GM19463 (cell line): ENCODE measurements at regions not wholly inside any gene's neighbourhood (a gene's known extent, or its start where the extent isn't known, plus 50 kb on each side); places are given as distances from the start of the nearest gene placed in this dataset.

Experiments
- ATAC-seq: cut with Tn5 transposase; IDR thresholded peaks from one replicate; pipeline ENCODE4 v1.9.1; 2021; ENCODE audit warnings: mild to moderate bottlenecking, moderate library complexity; ENCODE audit not compliant: unreplicated experiment

DNA sequence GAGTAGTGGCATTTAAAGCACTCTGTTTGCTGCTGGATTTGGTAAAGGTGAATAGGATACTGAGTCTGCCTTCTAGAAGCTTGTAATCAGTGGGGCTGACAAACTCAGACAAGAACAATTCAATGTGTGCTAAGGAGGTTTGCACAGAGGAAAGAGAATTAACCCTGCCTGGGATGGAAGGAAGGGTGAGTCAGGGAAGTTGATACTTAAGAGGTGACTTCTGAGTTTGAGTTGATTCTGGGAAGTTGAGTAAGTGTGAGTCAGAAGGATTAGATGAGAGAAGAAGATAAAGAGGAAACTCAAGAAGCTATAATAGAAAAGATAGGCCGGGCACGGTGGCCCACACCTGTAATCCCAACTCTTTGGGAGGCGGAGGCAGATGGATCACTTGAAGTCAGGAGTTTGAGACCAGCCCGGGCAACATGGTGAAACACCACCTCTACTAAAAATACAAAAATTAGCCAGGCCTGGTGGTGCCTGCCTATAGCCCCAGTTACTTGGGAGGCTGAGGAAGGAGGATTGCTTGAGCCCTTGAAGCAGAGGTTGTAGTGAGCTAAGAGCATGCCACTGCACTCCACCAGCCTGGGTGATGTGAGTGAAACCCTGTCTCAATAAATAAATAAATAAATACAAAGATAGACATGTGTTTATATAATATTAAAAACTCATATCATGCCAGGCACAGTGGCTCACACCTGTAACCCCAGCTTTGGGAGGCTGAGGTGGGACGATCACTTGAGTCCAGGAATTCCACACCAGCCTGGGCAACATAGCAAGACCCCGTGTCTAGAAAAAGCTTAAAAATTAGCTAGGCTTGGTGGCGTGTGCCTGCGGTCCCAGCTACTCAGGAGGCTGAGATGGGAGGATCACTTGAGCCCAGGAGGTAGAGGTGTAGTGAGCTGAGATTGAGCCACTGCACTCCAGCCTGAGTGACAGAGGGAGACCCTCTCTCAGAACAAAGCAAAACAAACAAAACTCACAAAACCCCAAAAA, 126.8 kb upstream of the CPM start:
- ATAC-seq, result no peak

- ATAC-seq, result no peak
Observed at GRCh38 chr12:69061574-69061973, 128.6 kb upstream of the CPM start.

GRCh38 chr12:69062621-69063237, 129.8 kb upstream of the CPM start:
- no peak for ATAC-seq

DNA sequence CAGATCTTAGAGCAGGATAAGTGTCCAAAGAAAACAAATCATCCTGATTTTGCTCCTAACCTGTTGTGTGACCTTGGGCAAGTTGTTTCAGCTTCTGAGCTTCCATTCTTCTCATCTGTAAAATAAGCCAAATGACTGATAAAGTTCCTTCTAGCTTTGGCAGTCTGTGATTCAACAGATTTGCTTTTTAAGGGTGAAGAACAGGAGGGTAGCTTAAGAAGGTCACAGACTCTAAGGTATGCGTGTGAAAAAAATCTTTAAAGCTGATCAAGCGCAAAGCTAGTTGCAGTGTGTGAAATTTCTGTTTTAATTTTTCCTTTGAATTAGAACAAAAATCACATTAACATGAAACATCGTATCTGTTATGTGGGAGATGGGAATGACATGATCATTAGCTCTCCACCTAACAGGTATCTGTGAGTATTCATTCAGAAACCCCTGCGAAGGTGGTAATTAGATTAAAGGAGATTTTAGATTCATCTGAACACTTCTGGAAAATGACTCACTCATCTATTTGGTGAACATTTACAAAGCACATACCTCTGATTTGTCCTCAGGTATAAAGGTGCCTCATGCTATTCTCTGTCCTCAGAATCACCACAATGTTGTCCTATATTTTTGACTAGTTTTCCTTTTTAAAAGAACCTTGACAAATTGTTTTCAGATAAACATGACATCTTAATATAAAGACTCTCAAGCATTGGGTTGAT, 131.9 kb upstream of the CPM start:
- no peak for ATAC-seq

- ATAC-seq, result no peak
Observed at GRCh38 chr12:69065775-69066174, 132.8 kb upstream of the CPM start.

GRCh38 chr12:69066492-69067373, 133.8 kb upstream of the CPM start:
- ATAC-seq, result no peak

GRCh38 chr12:69067713-69068112, 134.7 kb upstream of the CPM start:
- no peak for ATAC-seq

DNA sequence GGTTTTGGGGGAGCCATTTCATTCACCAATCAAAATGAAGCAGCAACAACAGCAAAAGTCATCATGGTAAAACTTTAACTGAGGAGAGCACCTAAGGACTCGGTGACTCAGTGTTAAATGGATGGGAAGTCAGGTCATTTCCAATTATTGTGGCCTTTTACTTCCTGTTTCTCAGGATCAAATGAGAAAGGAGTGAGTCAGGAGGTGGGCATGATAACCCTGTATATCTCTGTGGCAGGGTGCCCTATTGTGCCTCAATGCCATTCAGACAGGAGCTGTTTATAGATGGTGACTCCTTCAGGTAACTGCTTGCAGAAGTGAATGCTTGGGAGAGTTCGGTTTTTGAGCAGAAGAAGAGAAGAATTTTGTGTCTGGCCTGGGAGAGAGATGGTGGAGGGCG, 135.5 kb upstream of the CPM start:
- ATAC-seq, result peak; percentile 52

DNA sequence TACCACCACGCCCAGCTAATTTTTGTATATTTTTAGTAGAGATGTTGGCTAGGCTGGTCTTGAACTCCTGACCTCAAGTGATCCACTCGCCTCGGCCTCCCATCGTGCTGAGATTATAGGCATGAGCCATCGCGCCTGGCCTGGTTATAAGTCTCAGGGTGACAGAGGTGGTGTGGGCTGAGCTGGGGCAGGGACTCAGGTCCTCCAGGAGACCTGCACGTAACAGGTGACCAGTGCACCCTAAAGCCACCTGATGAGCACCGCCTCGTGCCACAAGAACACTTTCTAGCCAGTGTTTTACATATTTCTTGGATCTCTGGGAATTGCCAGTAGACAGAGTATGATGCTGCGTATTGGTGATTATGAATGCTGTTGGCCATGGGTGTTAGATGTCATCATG, 136.5 kb upstream of the CPM start:
- no peak for ATAC-seq

- ATAC-seq, result peak; percentile 86
Observed at GRCh38 chr12:69070319-69071090, 137.5 kb upstream of the CPM start.

DNA sequence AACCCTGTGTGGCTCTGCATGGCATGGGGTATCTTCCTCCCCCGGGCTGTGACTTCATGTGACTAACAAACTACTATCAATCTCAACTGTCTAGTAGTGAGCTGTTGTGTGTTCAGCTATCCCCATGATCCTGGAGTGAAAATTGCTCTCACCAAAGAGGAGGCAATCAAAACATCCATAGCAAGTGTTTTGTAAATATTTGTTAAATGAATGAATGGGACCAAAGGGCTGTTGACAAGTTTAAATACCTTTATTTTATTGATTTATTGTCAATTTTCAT, 138.1 kb upstream of the CPM start:
- no peak for ATAC-seq

- no peak for ATAC-seq
Observed at GRCh38 chr12:69073035-69073434, 140.1 kb upstream of the CPM start.

- no peak for ATAC-seq
Observed at GRCh38 chr12:69074556-69075349, 141.8 kb upstream of the CPM start.

GRCh38 chr12:69083689-69084088, 150.7 kb upstream of the CPM start:
- ATAC-seq, result no peak

DNA sequence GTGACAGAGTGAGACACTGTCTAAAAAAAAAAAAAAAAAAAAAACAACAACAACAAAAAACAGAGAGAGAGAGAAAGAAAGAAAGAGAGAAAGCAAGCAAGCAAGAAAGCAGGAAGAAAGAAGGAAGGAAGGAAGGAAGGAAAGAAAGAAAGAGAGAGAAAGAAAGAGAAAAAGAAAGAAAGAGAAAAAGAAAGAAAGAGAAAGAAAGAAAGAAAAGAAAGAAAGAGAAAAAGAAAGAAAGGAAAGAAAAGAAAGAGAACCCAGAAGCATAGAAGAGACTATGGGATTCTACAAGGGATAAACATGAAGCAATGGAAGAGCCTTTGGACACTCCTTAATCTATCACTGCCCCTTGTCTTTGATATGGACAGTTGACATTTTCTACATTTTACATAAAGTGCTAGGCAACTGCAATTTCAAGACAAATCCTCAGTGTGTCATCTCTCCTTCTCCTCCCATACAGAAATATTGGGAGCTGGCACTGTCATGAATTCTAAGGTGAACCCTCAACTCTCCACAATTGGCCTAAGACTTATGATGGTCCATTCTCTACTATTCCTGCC, 151.9 kb upstream of the CPM start:
- ATAC-seq, result no peak

DNA sequence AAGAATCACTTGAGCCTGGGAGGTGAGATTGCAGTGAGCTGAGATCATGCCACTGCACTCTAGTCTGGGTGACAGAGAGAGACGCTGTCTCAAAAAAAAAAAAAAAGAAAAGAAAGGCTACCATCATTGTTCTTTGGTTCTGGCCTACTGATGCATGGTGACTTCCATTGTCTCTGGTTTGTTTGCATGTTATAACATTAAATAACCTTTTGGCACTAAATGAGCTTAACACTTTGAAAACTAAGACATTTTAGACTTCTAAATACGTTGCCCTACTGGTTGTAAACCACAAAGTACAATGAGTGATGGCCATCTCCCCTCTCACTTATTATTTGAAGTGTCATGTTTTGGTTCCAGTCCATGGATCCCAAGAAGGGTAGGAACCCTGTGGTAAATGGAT, 152.9 kb upstream of the CPM start:
- ATAC-seq, result no peak

GRCh38 chr12:69087986-69088385, 151.4 kb upstream of the CPSF6 start:
- no peak for ATAC-seq

DNA sequence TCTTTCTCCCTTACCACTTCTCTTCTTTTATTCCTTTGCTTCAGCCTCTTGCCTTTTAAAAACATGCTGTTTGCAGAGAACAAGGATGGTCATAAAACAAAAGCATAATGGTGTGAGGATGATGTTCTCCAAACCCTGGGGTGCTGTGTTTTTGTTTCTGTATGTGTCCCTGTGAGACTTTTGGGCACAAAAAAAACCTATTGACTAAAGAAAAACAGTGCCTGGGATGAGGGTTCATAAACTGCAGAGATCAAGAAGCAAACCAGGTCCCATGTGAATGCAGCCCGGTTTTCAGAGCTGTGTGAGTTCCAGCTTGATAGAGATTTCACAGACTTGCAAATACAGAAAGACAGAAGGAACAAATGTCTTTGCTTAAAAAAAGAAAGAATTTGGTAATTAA, 148.6 kb upstream of the CPSF6 start:
- ATAC-seq, result no peak

DNA sequence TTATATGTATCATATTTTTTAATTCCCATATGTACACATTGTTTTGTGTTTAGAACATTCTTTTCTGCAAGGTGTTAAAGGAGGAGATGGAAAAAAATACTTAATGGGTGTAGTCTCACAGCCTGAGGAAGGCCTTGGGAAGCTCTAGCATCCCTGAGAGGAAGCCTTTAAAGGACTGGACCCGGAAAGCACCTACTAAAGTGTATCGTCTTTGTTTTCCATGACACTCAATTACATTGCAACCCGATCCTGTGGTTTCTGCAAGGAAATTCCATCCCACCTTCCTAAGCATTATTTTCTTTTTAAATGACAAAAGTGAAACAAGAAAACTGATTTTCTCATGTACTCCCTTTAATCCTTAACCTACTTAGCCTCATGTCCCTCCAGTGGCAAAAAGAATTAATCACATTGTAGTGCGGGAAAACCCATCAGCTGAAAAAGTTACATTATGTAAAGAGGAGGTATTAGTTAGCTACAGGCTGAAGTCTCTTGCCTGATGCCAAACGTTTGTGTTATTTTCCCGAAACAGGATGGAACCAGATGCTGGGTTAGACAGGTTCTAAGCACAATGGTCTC, 147.8 kb upstream of the CPSF6 start:
- no peak for ATAC-seq
